ENCODE measurements at regions not wholly inside any gene's neighbourhood (a gene's known extent, or its start where the extent isn't known, plus 50 kb on each side); places are given as distances from the start of the nearest gene placed in this dataset.
A peak's percentile ranks its signal among the peaks of the same experiment; 100 is the strongest.

GRCh38 chr2:196291426-196291825 lies 120.0 kb upstream of the STK17B start:
- TF ChIP-seq CTCF (IDR thresholded peaks at IDR 0.05) = no peak
- Histone ChIP-seq H3K36me3 (ENCODE audit: control insufficient read depth, insufficient read depth, low read length) (no peaks in the 10 kb centered on the region), H3K27me3 (ENCODE audit: control insufficient read depth, insufficient read depth, low read length) (no peaks in the 10 kb centered on the region), H3K79me2 (no peaks in the 10 kb centered on the region), H3K4me2 (ENCODE audit: low read length) (no peak overlapping the region), H3K27ac (no peak overlapping the region), H3K9me3 (ENCODE audit: control insufficient read depth, low read length) (no peaks in the 10 kb centered on the region), H3K4me3 (ENCODE audit: low read depth, low read length) (no peak overlapping the region), H3K4me1 (peaks cover 6% of the 10 kb centered on the region), H2AFZ (no peak overlapping the region), H3K9ac (no peak overlapping the region)

GRCh38 chr2:196291873-196292800 lies 120.8 kb upstream of the STK17B start:
- no peak overlapping the region for H3K4me2 ChIP-seq (ENCODE audit: low read length)
- no peak overlapping the region for H3K27ac ChIP-seq
- no peaks in the 10 kb centered on the region for H3K79me2 ChIP-seq
- H3K9me3 ChIP-seq (ENCODE audit: control insufficient read depth, low read length) = no peaks in the 10 kb centered on the region
- H3K9ac ChIP-seq = no peak overlapping the region
- no peak for TF ChIP-seq CTCF (IDR thresholded peaks at IDR 0.05)
- H3K36me3 ChIP-seq (ENCODE audit: control insufficient read depth, insufficient read depth, low read length) = no peaks in the 10 kb centered on the region
- H3K4me3 ChIP-seq (ENCODE audit: low read depth, low read length) = no peak overlapping the region
- H3K4me1 ChIP-seq = peaks cover 6% of the 10 kb centered on the region
- H3K27me3 ChIP-seq (ENCODE audit: control insufficient read depth, insufficient read depth, low read length) = no peaks in the 10 kb centered on the region
- H2AFZ ChIP-seq = peak overlapping the region; percentile 43

GRCh38 chr2:196293751-196294515 lies 122.6 kb upstream of the STK17B start:
- Histone ChIP-seq H3K27ac (no peak overlapping the region), H3K9ac (no peak overlapping the region), H3K36me3 (ENCODE audit: control insufficient read depth, insufficient read depth, low read length) (no peaks in the 10 kb centered on the region), H2AFZ (no peak overlapping the region), H3K4me1 (peaks cover 6% of the 10 kb centered on the region), H3K4me3 (ENCODE audit: low read depth, low read length) (no peak overlapping the region), H3K9me3 (ENCODE audit: control insufficient read depth, low read length) (no peaks in the 10 kb centered on the region), H3K79me2 (no peaks in the 10 kb centered on the region), H3K27me3 (ENCODE audit: control insufficient read depth, insufficient read depth, low read length) (no peaks in the 10 kb centered on the region), H3K4me2 (ENCODE audit: low read length) (no peak overlapping the region)
- TF ChIP-seq CTCF (IDR thresholded peaks at IDR 0.05) = no peak

GRCh38 chr2:196294516-196294909 lies 123.1 kb upstream of the STK17B start:
- H3K9ac ChIP-seq = no peak overlapping the region
- H3K9me3 ChIP-seq (ENCODE audit: control insufficient read depth, low read length) = no peaks in the 10 kb centered on the region
- peaks cover 6% of the 10 kb centered on the region for H3K4me1 ChIP-seq
- H2AFZ ChIP-seq = no peak overlapping the region
- no peaks in the 10 kb centered on the region for H3K79me2 ChIP-seq
- no peaks in the 10 kb centered on the region for H3K27me3 ChIP-seq (ENCODE audit: control insufficient read depth, insufficient read depth, low read length)
- H3K36me3 ChIP-seq (ENCODE audit: control insufficient read depth, insufficient read depth, low read length) = no peaks in the 10 kb centered on the region
- H3K4me2 ChIP-seq (ENCODE audit: low read length) = no peak overlapping the region
- H3K27ac ChIP-seq = no peak overlapping the region
- no peak for TF ChIP-seq CTCF (IDR thresholded peaks at IDR 0.05)
- no peak overlapping the region for H3K4me3 ChIP-seq (ENCODE audit: low read depth, low read length)
